ENCODE measurements at regions not wholly inside any gene's neighbourhood (a gene's known extent, or its start where the extent isn't known, plus 50 kb on each side); places are given as distances from the start of the nearest gene placed in this dataset.

- TF ChIP-seq POLR2AphosphoS5 (IDR thresholded peaks at IDR 0.05), result no peak
- TF ChIP-seq POLR2A (IDR thresholded peaks at IDR 0.05), result no peak
- TF ChIP-seq CTCF (IDR thresholded peaks at IDR 0.05), result no peak
These were observed 534.6 kb downstream of the BCOR start for GRCh38 chrX:39563178-39563577.
